WTC11 (cell line): ENCODE measurements at regions not wholly inside any gene's neighbourhood (a gene's known extent, or its start where the extent isn't known, plus 50 kb on each side); places are given as distances from the start of the nearest gene placed in this dataset.

ENCODE experiments used
- ATAC-seq: fragments of 200-7000 bp; cut with Tn5 transposase; 2 replicates; pipeline ENCODE4 v1.10.0; 2021; ENCODE audit warnings: mild to moderate bottlenecking, moderate library complexity
- CTCF ChIA-PET: fragments of 300-600 bp; sonication (Branson Sonifier 250); formaldehyde crosslinking; loops from one replicate; lab custom pipeline; 2021; ENCODE audit warnings: antibody characterized with exemption; lab: Charles Lee
- POLR2A ChIA-PET: fragments of 350-600 bp; sonication (Branson Sonifier 250); formaldehyde crosslinking; loops from one replicate; lab custom pipeline; 2021; ENCODE audit warnings: antibody characterized with exemption; lab: Charles Lee
- DNase-seq: peaks from one replicate; pipeline ENCODE4 v3.0.0; 2021; ENCODE audit warnings: low spot score
- H3K27ac Mint-ChIP-seq: 2 replicates; pipeline ENCODE4 v1.8.0; 2021; ENCODE audit warnings: mixed read lengths
- H3K27me3 Mint-ChIP-seq: 2 replicates; pipeline ENCODE4 v1.8.0; 2021; ENCODE audit warnings: low read depth, mild to moderate bottlenecking, moderate library complexity, mixed read lengths
- H3K36me3 Mint-ChIP-seq: 2 replicates; pipeline ENCODE4 v1.8.0; 2021; ENCODE audit warnings: mixed read lengths
- H3K4me1 Mint-ChIP-seq: 2 replicates; pipeline ENCODE4 v1.8.0; 2022; ENCODE audit warnings: mixed read lengths
- H3K4me3 Mint-ChIP-seq: 2 replicates; pipeline ENCODE4 v1.8.0; 2021; ENCODE audit warnings: mild to moderate bottlenecking, moderate library complexity, mixed read lengths
- H3K9me3 Mint-ChIP-seq: 2 replicates; pipeline ENCODE4 v1.8.0; 2021; ENCODE audit warnings: mixed read lengths
- ATF1 ChIP-seq: sonication (generic); formaldehyde crosslinking; IDR thresholded peaks from 2 replicates; pipeline ENCODE4 v1.8.1; 2023; ENCODE audit warnings: mild to moderate bottlenecking, moderate library complexity, missing genetic modification reagents
- FOXP1 ChIP-seq: sonication (generic); formaldehyde crosslinking; IDR thresholded peaks from 2 replicates; pipeline ENCODE4 v1.8.0; 2022; ENCODE audit warnings: missing genetic modification reagents, mild to moderate bottlenecking, moderate library complexity, borderline replicate concordance
- GABPB1 ChIP-seq: sonication (generic); formaldehyde crosslinking; IDR thresholded peaks from 2 replicates; pipeline ENCODE4 v1.8.1; 2023; ENCODE audit warnings: mild to moderate bottlenecking, missing genetic modification reagents
- KAT7 ChIP-seq: sonication (generic); formaldehyde crosslinking; IDR thresholded peaks from 2 replicates; pipeline ENCODE4 v1.8.1; 2023; ENCODE audit warnings: missing genetic modification reagents, mild to moderate bottlenecking, borderline replicate concordance
- ZNF317 ChIP-seq: sonication (generic); formaldehyde crosslinking; IDR thresholded peaks from 2 replicates; pipeline ENCODE4 v1.8.1; 2023; ENCODE audit warnings: low read depth, mild to moderate bottlenecking, moderate library complexity, missing genetic modification reagents, borderline replicate concordance
- ZSCAN18 ChIP-seq: fragments of 250-450 bp; sonication (Bioruptor Pico); IDR thresholded peaks from 2 replicates; pipeline ENCODE4 v2.1.2; 2022; ENCODE audit warnings: mild to moderate bottlenecking, moderate library complexity
- TF ChIP-seq, protein P1 (sequence below): sonication (generic); formaldehyde crosslinking; IDR thresholded peaks from 2 replicates; pipeline ENCODE4 v1.8.0; 2022; ENCODE audit warnings: mild to moderate bottlenecking, missing genetic modification reagents
- TF ChIP-seq, protein P2 (sequence below): fragments of 250-450 bp; sonication (Bioruptor Pico); IDR thresholded peaks from 2 replicates; pipeline ENCODE4 v1.9.0; 2021; ENCODE audit warnings: mild to moderate bottlenecking
- TF ChIP-seq, protein P3 (sequence below): sonication (generic); formaldehyde crosslinking; IDR thresholded peaks from 2 replicates; pipeline ENCODE4 v1.8.1; 2022; ENCODE audit warnings: mild to moderate bottlenecking, missing genetic modification reagents, moderate library complexity, borderline replicate concordance
- TF ChIP-seq, protein P4 (sequence below): sonication (generic); formaldehyde crosslinking; conservative IDR thresholded peaks from 2 replicates; pipeline ENCODE4 v1.8.1; 2023; ENCODE audit warnings: mild to moderate bottlenecking, low read depth, missing genetic modification reagents, moderate library complexity
- TF ChIP-seq, protein P5 (sequence below): sonication (generic); formaldehyde crosslinking; IDR thresholded peaks from 2 replicates; pipeline ENCODE4 v1.8.0; 2022; ENCODE audit warnings: mild to moderate bottlenecking, missing genetic modification reagents
- TF ChIP-seq, protein P6 (sequence below): sonication (generic); formaldehyde crosslinking; IDR thresholded peaks from 2 replicates; pipeline ENCODE4 v1.8.1; 2023; ENCODE audit warnings: mild to moderate bottlenecking, missing genetic modification reagents, borderline replicate concordance

GRCh38 chr2:104577143-104577542 lies 276.8 kb upstream of the POU3F3 start (continued):
- TF ChIP-seq ZNF317 (CRISPR knock-in tag) (no peak), KAT7 (CRISPR knock-in tag) (no peak), ZSCAN18 (CRISPR knock-in tag) (no peak), ATF1 (CRISPR knock-in tag) (no peak), GABPB1 (CRISPR knock-in tag) (no peak), FOXP1 (no peak)
- TF ChIP-seq, protein P1, sequence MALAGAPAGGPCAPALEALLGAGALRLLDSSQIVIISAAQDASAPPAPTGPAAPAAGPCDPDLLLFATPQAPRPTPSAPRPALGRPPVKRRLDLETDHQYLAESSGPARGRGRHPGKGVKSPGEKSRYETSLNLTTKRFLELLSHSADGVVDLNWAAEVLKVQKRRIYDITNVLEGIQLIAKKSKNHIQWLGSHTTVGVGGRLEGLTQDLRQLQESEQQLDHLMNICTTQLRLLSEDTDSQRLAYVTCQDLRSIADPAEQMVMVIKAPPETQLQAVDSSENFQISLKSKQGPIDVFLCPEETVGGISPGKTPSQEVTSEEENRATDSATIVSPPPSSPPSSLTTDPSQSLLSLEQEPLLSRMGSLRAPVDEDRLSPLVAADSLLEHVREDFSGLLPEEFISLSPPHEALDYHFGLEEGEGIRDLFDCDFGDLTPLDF: no peak
- TF ChIP-seq, protein P2, sequence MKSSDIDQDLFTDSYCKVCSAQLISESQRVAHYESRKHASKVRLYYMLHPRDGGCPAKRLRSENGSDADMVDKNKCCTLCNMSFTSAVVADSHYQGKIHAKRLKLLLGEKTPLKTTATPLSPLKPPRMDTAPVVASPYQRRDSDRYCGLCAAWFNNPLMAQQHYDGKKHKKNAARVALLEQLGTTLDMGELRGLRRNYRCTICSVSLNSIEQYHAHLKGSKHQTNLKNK (CRISPR knock-in tag): no peak
- TF ChIP-seq, protein P3, sequence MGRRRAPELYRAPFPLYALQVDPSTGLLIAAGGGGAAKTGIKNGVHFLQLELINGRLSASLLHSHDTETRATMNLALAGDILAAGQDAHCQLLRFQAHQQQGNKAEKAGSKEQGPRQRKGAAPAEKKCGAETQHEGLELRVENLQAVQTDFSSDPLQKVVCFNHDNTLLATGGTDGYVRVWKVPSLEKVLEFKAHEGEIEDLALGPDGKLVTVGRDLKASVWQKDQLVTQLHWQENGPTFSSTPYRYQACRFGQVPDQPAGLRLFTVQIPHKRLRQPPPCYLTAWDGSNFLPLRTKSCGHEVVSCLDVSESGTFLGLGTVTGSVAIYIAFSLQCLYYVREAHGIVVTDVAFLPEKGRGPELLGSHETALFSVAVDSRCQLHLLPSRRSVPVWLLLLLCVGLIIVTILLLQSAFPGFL (CRISPR knock-in tag): no peak
- TF ChIP-seq, protein P4, sequence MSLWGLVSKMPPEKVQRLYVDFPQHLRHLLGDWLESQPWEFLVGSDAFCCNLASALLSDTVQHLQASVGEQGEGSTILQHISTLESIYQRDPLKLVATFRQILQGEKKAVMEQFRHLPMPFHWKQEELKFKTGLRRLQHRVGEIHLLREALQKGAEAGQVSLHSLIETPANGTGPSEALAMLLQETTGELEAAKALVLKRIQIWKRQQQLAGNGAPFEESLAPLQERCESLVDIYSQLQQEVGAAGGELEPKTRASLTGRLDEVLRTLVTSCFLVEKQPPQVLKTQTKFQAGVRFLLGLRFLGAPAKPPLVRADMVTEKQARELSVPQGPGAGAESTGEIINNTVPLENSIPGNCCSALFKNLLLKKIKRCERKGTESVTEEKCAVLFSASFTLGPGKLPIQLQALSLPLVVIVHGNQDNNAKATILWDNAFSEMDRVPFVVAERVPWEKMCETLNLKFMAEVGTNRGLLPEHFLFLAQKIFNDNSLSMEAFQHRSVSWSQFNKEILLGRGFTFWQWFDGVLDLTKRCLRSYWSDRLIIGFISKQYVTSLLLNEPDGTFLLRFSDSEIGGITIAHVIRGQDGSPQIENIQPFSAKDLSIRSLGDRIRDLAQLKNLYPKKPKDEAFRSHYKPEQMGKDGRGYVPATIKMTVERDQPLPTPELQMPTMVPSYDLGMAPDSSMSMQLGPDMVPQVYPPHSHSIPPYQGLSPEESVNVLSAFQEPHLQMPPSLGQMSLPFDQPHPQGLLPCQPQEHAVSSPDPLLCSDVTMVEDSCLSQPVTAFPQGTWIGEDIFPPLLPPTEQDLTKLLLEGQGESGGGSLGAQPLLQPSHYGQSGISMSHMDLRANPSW: no peak
- TF ChIP-seq, protein P5, sequence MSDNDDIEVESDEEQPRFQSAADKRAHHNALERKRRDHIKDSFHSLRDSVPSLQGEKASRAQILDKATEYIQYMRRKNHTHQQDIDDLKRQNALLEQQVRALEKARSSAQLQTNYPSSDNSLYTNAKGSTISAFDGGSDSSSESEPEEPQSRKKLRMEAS: no peak
- TF ChIP-seq, protein P6, sequence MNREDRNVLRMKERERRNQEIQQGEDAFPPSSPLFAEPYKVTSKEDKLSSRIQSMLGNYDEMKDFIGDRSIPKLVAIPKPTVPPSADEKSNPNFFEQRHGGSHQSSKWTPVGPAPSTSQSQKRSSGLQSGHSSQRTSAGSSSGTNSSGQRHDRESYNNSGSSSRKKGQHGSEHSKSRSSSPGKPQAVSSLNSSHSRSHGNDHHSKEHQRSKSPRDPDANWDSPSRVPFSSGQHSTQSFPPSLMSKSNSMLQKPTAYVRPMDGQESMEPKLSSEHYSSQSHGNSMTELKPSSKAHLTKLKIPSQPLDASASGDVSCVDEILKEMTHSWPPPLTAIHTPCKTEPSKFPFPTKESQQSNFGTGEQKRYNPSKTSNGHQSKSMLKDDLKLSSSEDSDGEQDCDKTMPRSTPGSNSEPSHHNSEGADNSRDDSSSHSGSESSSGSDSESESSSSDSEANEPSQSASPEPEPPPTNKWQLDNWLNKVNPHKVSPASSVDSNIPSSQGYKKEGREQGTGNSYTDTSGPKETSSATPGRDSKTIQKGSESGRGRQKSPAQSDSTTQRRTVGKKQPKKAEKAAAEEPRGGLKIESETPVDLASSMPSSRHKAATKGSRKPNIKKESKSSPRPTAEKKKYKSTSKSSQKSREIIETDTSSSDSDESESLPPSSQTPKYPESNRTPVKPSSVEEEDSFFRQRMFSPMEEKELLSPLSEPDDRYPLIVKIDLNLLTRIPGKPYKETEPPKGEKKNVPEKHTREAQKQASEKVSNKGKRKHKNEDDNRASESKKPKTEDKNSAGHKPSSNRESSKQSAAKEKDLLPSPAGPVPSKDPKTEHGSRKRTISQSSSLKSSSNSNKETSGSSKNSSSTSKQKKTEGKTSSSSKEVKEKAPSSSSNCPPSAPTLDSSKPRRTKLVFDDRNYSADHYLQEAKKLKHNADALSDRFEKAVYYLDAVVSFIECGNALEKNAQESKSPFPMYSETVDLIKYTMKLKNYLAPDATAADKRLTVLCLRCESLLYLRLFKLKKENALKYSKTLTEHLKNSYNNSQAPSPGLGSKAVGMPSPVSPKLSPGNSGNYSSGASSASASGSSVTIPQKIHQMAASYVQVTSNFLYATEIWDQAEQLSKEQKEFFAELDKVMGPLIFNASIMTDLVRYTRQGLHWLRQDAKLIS (CRISPR knock-in tag): no peak

- ChIA-PET CTCF (interaction anchor here (1.1 to 1.2 kb wide), 2 partner anchors 61 to 267 kb away, joined by 3 to 4 read pairs; no protein-coding TSS in a partner anchor), POLR2A (no interaction called here)
- H3K27me3 Mint-ChIP-seq: no peaks in the 10 kb centered on the region
- H3K4me1 Mint-ChIP-seq: peaks cover 36% of the 10 kb centered on the region
- peaks cover 6% of the 10 kb centered on the region; the same call in 1 of the 2 replicates for H3K9me3 Mint-ChIP-seq
- H3K36me3 Mint-ChIP-seq: no peaks in the 10 kb centered on the region
- no peak overlapping the region for H3K4me3 Mint-ChIP-seq
- no peak; the same call in 1 of the 2 replicates for ATAC-seq
- no peak overlapping the region for H3K27ac Mint-ChIP-seq
- DNase-seq: no peak
- TF ChIP-seq ZSCAN18 (CRISPR knock-in tag): no peak
Measured at GRCh38 chr2:104582471-104582870, 271.4 kb upstream of the POU3F3 start.
